SK-N-SH (cell line): ENCODE measurements at regions not wholly inside any gene's neighbourhood (a gene's known extent, or its start where the extent isn't known, plus 50 kb on each side); places are given as distances from the start of the nearest gene placed in this dataset.

Experiments used
- CTCF ChIA-PET: fragments of 300-600, 350-600 bp; formaldehyde crosslinking; extraction: SDS; loops from one replicate; lab custom pipeline; 2021; lab: Yijun Ruan, JAX
- POLR2A ChIA-PET: fragments of 350-600 bp; sonication (Branson Sonifier 250); formaldehyde crosslinking; extraction: SDS; loops from one replicate; lab custom pipeline; 2020; ENCODE audit warnings: antibody characterized with exemption, inconsistent platforms; lab: Yijun Ruan, JAX
- DNase-seq: peaks from one replicate; pipeline ENCODE4 v3.0.0; 2012
- H2AFZ ChIP-seq: fragments of 200-600 bp; sonication (generic); 2 replicates; pipeline ENCODE4 v1.8.1; 2016; ENCODE audit warnings: antibody characterized with exemption, mild to moderate bottlenecking, low read depth
- H3F3A ChIP-seq: fragments of 200-600 bp; sonication (generic); replicated peaks from 2 replicates; pipeline ENCODE3; 2016; ENCODE audit warnings: antibody characterized with exemption, mild to moderate bottlenecking; ENCODE audit not compliant: insufficient read depth
- H3K27ac ChIP-seq, 2 experiments: fragments of 200-500 bp in 1 of 2; fragments of 200-600 bp in 1 of 2; sonication (Bioruptor generic) in 1 of 2; sonication (generic), shearing (Covaris generic) in 1 of 2; 2 replicates each; pipeline versions ENCODE4 v1.5.1 to v1.6.1; 2014 to 2016; ENCODE audit warnings: low read depth in 2 of 2, inconsistent platforms in 1 of 2, low read length in 1 of 2, mild to moderate bottlenecking in 1 of 2, mixed read lengths in 1 of 2
- H3K27me3 ChIP-seq: fragments of 200-600 bp; sonication (generic), shearing (Covaris generic); 2 replicates; pipeline ENCODE4 v1.6.1; 2016; ENCODE audit warnings: mixed run types; ENCODE audit not compliant: insufficient read depth
- H3K36me3 ChIP-seq, 2 experiments: fragments of 200-500 bp in 1 of 2; fragments of 200-600 bp in 1 of 2; sonication (Bioruptor generic) in 1 of 2; sonication (generic) in 1 of 2; replicated peaks in 1 of 2; 2 replicates each; pipeline versions ENCODE3 to v1.5.1; 2014 to 2016; ENCODE audit warnings: low read length in 1 of 2, mild to moderate bottlenecking in 1 of 2; ENCODE audit not compliant: insufficient read depth in 2 of 2, control insufficient read depth in 1 of 2
- H3K4me1 ChIP-seq, 2 experiments: fragments of 200-500 bp in 1 of 2; fragments of 200-600 bp in 1 of 2; sonication (Bioruptor generic) in 1 of 2; sonication (generic), shearing (Covaris generic) in 1 of 2; 2 replicates each; pipeline versions ENCODE4 v1.5.1 to v1.6.1; 2014 to 2016; ENCODE audit warnings: low read depth in 1 of 2, low read length in 1 of 2, mixed run types in 1 of 2; ENCODE audit not compliant: insufficient read depth in 2 of 2, control insufficient read depth in 1 of 2
- H3K4me2 ChIP-seq: fragments of 200-600 bp; sonication (generic), shearing (Covaris generic); 2 replicates; pipeline ENCODE4 v1.6.1; 2017; ENCODE audit warnings: mixed run types
- H3K4me3 ChIP-seq, 2 experiments: fragments of 200-500 bp in 1 of 2; fragments of 200-600 bp in 1 of 2; sonication (Bioruptor generic) in 1 of 2; sonication (generic), shearing (Covaris generic) in 1 of 2; 2 replicates each; pipeline versions ENCODE4 v1.5.1 to v1.8.1; 2014 to 2016; ENCODE audit warnings: low read depth in 2 of 2, inconsistent platforms in 1 of 2, low read length in 1 of 2, mild to moderate bottlenecking in 1 of 2, mixed read lengths in 1 of 2, moderate library complexity in 1 of 2
- H3K79me2 ChIP-seq: fragments of 200-600 bp; sonication (generic); 2 replicates; pipeline ENCODE4 v1.8.1; 2017; ENCODE audit warnings: mild to moderate bottlenecking; ENCODE audit not compliant: insufficient read depth
- H3K9ac ChIP-seq: fragments of 200-600 bp; sonication (generic); 2 replicates; pipeline ENCODE4 v1.6.1; 2017; ENCODE audit warnings: mixed run types
- H3K9me2 ChIP-seq: fragments of 200-600 bp; sonication (generic); 2 replicates; pipeline ENCODE4 v1.6.1; 2017; ENCODE audit warnings: mixed run types
- H3K9me3 ChIP-seq: fragments of 200-600 bp; sonication (generic); 2 replicates; pipeline ENCODE4 v1.6.1; 2017; ENCODE audit warnings: mixed run types, mild to moderate bottlenecking, moderate library complexity
- H4K20me1 ChIP-seq: fragments of 200-600 bp; sonication (generic); 2 replicates; pipeline ENCODE4 v1.6.1; 2017; ENCODE audit warnings: mild to moderate bottlenecking, mixed run types; ENCODE audit not compliant: insufficient read depth
- CTCF ChIP-seq: fragments of 200-600 bp; sonication (generic); IDR thresholded peaks from 2 replicates; pipeline ENCODE4 v1.6.1; 2017; ENCODE audit warnings: antibody characterized with exemption, mild to moderate bottlenecking, moderate library complexity
- ELF1 ChIP-seq: IDR thresholded peaks from 2 replicates; pipeline ENCODE4 v1.4.0; 2012
- EP300 ChIP-seq, 2 experiments: IDR thresholded peaks; 2 replicates each; pipeline versions ENCODE4 v1.4.0 to v1.6.1; 2012; ENCODE audit warnings: borderline replicate concordance in 1 of 2, low read depth in 1 of 2, low read length in 1 of 2
- FOXM1 ChIP-seq: IDR thresholded peaks from 2 replicates; pipeline ENCODE4 v1.4.0; 2012; ENCODE audit warnings: low read depth, mild to moderate bottlenecking
- GABPA ChIP-seq: IDR thresholded peaks from 2 replicates; pipeline ENCODE4 v1.4.0; 2012; ENCODE audit warnings: low read depth, mild to moderate bottlenecking
- IRF3 ChIP-seq: fragments of 150-350 bp; IDR thresholded peaks from 2 replicates; pipeline ENCODE4 v1.6.1; 2016; ENCODE audit warnings: mild to moderate bottlenecking, low read depth, low read length
- JUND ChIP-seq: IDR thresholded peaks from 2 replicates; pipeline ENCODE4 v1.4.0; 2012
- NRF1 ChIP-seq: IDR thresholded peaks from 2 replicates; pipeline ENCODE4 v1.6.1; 2012; ENCODE audit warnings: low read depth, mild to moderate bottlenecking, low read length
- POLR2AphosphoS5 ChIP-seq: IDR thresholded peaks from 2 replicates; pipeline ENCODE4 v1.6.1; 2012; ENCODE audit warnings: low read depth, low read length
- SIN3A ChIP-seq: IDR thresholded peaks from 2 replicates; pipeline ENCODE4 v1.6.1; 2012; ENCODE audit warnings: low read depth, mild to moderate bottlenecking, low read length, moderate library complexity, borderline replicate concordance
- TAF1 ChIP-seq: IDR thresholded peaks from 2 replicates; pipeline ENCODE4 v1.6.1; 2012; ENCODE audit warnings: low read depth, mild to moderate bottlenecking, low read length, moderate library complexity, borderline replicate concordance
- USF2 ChIP-seq: fragments of 150-350 bp; IDR thresholded peaks from 2 replicates; pipeline ENCODE4 v1.6.1; 2017; ENCODE audit warnings: antibody characterized with exemption, low read length, low read depth, borderline replicate concordance
- ZBTB33 ChIP-seq: IDR thresholded peaks from 2 replicates; pipeline ENCODE4 v1.4.0; 2012; ENCODE audit warnings: low read depth, borderline replicate concordance
- WGBS: methylation state at CpG from one replicate; pipeline ENCODE4 v1.1.6; 2017; ENCODE audit warnings: low lambda C conversion rate; 5-methylcytosine and 5-hydroxymethylcytosine counted together

- Histone ChIP-seq H3K36me3 (no peaks in the 10 kb centered on the region), H3K4me1 (no peaks in the 10 kb centered on the region), H3K27ac (no peak overlapping the region), H3K27me3 (no peaks in the 10 kb centered on the region), H3K9me3 (no peaks in the 10 kb centered on the region), H4K20me1 (no peaks in the 10 kb centered on the region), H3K79me2 (no peaks in the 10 kb centered on the region), H3K9ac (no peak overlapping the region), H3K4me3 (no peak overlapping the region), H3F3A (no peaks in the 10 kb centered on the region), H3K4me2 (no peak overlapping the region), H2AFZ (no peak overlapping the region), H3K9me2 (no peaks in the 10 kb centered on the region)
- 4% methylated on average over 3 of the region's 3 CpGs for WGBS
- TF ChIP-seq TAF1 (no peak), GABPA (no peak), ELF1 (no peak), FOXM1 (no peak), NRF1 (no peak), JUND (no peak), SIN3A (no peak), EP300 (IDR thresholded peaks at IDR 0.05; ENCODE audit: borderline replicate concordance in 1 of 2, low read depth in 1 of 2, low read length in 1 of 2) (no peak), IRF3 (no peak), CTCF (no peak), USF2 (no peak), ZBTB33 (no peak), POLR2AphosphoS5 (no peak)
- ChIA-PET POLR2A (no interaction called here), CTCF (interaction anchor here (0.6 kb wide), 1 partner anchor 1320 kb away, joined by 3 read pairs; no protein-coding TSS in a partner anchor)
- DNase-seq: no peak
These were observed 1199.1 kb upstream of the GYPC start for GRCh38 chr2:125456693-125457363.
